ENCODE measurements at regions not wholly inside any gene's neighbourhood (a gene's known extent, or its start where the extent isn't known, plus 50 kb on each side); places are given as distances from the start of the nearest gene placed in this dataset.

GRCh38 chr20:39792334-39792733, 830.2 kb downstream of the DHX35 start:
- TF ChIP-seq CTCF (IDR thresholded peaks at IDR 0.05; ENCODE audit: control extremely low read depth in 1 of 3, insufficient read depth in 1 of 3, low read depth in 1 of 3, low read length in 3 of 3) (no peak), SP1 (IDR thresholded peaks at IDR 0.05; ENCODE audit: low read depth, low read length) (no peak), EZH2 (IDR thresholded peaks at IDR 0.05; ENCODE audit: low read depth, low read length, severe bottlenecking) (no peak), CEBPB (IDR thresholded peaks at IDR 0.05; ENCODE audit: low read depth, low read length) (no peak), POLR2A (IDR thresholded peaks at IDR 0.05; ENCODE audit: control extremely low read depth in 1 of 2, low read depth in 2 of 2, low read length in 2 of 2) (no peak), TEAD4 (IDR thresholded peaks at IDR 0.05; ENCODE audit: low read depth, low read length) (no peak), JUND (IDR thresholded peaks at IDR 0.05; ENCODE audit: low read length) (no peak), SIN3A (conservative IDR thresholded peaks at IDR 0.05 in 1 of 2, IDR thresholded peaks at IDR 0.05 in 1 of 2; ENCODE audit: low read depth in 1 of 2, low read length in 2 of 2) (no peak), BACH1 (IDR thresholded peaks at IDR 0.05; ENCODE audit: low read length) (no peak), EP300 (IDR thresholded peaks at IDR 0.05; ENCODE audit: borderline replicate concordance in 1 of 2, low read depth in 2 of 2, low read length in 2 of 2) (no peak), RXRA (IDR thresholded peaks at IDR 0.05; ENCODE audit: insufficient read depth, low read depth, low read length) (no peak), GABPA (IDR thresholded peaks at IDR 0.05; ENCODE audit: borderline replicate concordance, insufficient read depth, low read length) (no peak), RAD21 (IDR thresholded peaks at IDR 0.05 in 1 of 2, conservative IDR thresholded peaks at IDR 0.05 in 1 of 2; ENCODE audit: low read depth in 2 of 2, low read length in 2 of 2) (no peak), MAFK (IDR thresholded peaks at IDR 0.05; ENCODE audit: low read depth, low read length) (no peak)
